ENCODE measurements at regions not wholly inside any gene's neighbourhood (a gene's known extent, or its start where the extent isn't known, plus 50 kb on each side); places are given as distances from the start of the nearest gene placed in this dataset.
A peak's percentile ranks its signal among the peaks of the same experiment; 100 is the strongest.

DNA sequence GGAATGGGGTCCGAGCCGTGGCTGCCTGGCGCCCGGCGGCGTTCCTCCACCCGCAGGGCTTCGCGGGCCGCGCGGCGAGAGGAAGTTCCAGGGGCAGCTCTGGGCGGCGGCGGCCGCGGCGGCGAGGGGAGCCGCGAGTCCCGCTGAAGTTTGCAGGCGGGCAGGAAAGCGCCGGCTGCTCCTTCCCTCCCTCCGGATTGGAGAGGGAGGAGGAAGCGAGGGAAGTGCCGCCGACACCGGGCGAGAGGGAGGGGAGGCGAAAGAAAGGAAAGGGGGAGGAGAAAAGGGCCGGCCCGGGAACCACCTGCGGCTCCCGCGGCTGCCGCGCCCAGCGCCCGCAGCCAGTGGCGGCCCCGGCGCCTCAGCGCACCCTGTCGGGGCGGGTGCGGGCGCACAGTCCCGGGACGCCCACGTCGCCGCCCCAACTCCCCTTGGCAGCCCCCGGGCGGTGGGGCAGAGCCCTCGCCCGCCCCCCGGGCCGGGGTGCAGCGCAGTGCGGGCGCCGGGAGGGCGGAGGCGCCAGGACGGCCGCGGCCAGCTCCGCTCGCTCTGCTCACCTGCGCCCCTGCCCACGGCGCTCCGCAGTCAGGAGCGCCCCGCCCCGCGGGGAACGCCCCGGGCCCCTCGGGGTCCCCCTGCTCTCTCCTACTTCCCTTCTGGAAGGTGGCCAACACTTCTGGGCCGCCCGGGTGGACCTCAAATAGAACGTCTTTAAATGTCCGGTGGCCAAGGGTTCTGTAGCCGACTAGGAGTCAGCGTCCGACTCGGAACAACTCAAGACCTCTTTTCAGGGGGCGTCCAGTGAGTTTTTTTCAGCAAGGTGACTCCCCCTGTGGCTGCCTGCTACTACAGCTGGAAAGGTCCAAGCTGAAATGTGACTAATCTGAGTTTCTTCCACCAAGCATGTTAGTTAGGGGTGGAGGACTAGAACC lies 80.3 kb upstream of the CCDC28A start:
- TF ChIP-seq, protein P1, sequence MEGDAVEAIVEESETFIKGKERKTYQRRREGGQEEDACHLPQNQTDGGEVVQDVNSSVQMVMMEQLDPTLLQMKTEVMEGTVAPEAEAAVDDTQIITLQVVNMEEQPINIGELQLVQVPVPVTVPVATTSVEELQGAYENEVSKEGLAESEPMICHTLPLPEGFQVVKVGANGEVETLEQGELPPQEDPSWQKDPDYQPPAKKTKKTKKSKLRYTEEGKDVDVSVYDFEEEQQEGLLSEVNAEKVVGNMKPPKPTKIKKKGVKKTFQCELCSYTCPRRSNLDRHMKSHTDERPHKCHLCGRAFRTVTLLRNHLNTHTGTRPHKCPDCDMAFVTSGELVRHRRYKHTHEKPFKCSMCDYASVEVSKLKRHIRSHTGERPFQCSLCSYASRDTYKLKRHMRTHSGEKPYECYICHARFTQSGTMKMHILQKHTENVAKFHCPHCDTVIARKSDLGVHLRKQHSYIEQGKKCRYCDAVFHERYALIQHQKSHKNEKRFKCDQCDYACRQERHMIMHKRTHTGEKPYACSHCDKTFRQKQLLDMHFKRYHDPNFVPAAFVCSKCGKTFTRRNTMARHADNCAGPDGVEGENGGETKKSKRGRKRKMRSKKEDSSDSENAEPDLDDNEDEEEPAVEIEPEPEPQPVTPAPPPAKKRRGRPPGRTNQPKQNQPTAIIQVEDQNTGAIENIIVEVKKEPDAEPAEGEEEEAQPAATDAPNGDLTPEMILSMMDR (IDR thresholded peaks at IDR 0.05; ENCODE audit: insufficient read depth, low read length, poor library complexity, severe bottlenecking), result no peak
- Histone ChIP-seq H3K4me3 (replicated peaks; ENCODE audit: low read depth, low read length) (peak overlapping the region; percentile 65), H3K36me3 (ENCODE audit: control insufficient read depth, insufficient read depth, low read length) (no peaks in the 10 kb centered on the region), H3K27me3 (replicated peaks; ENCODE audit: control insufficient read depth, insufficient read depth, low read length) (peaks cover 2% of the 10 kb centered on the region)
- DNase-seq (ENCODE audit: extremely low read depth, insufficient read length), result peak; percentile 56

DNA sequence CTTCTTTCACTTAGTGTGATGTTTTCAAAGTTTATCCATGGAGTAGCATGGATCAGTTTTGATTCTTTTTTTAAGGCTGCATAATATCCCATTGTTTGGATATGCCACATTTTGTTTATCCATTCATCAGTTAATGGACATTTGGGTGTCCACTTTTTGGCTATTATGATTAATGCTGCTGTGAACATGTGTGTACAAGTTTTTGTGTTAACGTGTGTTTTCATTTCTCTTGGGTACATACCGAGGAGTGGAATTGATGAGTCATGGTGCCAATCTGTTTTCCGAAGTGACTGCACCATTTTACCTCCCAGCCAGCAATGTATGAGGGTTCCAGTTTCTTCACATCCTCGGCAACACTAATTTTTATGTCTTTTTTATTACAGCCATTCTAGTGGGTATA lies 78.4 kb upstream of the CCDC28A start:
- Histone ChIP-seq H3K27me3 (replicated peaks; ENCODE audit: control insufficient read depth, insufficient read depth, low read length) (peaks cover 2% of the 10 kb centered on the region), H3K36me3 (ENCODE audit: control insufficient read depth, insufficient read depth, low read length) (no peaks in the 10 kb centered on the region), H3K4me3 (replicated peaks; ENCODE audit: low read depth, low read length) (no peak overlapping the region)
- TF ChIP-seq, protein P1 (IDR thresholded peaks at IDR 0.05; ENCODE audit: insufficient read depth, low read length, poor library complexity, severe bottlenecking), result no peak
- DNase-seq (ENCODE audit: extremely low read depth, insufficient read length), result no peak

DNA sequence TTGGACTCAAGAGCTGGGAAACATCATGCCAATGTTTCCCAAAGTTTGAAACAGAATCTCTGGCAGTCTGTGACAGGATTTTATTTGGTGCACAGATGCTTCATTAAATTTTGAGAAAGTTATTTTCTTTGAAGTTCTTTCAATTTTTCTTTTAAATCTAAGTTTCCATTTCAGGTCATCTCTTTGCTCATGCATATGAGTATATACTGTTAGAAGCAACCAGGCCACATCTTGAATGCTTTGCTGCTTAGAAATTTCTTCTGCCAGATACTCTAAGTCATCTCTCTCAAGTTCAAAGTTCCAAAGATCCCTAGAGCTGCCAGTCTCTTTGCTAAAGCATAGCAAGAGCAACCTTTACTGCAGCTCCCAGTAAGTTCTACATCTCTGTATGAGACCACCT lies 59.1 kb upstream of the CCDC28A start:
- Histone ChIP-seq H3K36me3 (ENCODE audit: control insufficient read depth, insufficient read depth, low read length) (no peaks in the 10 kb centered on the region), H3K27me3 (replicated peaks; ENCODE audit: control insufficient read depth, insufficient read depth, low read length) (no peaks in the 10 kb centered on the region), H3K4me3 (replicated peaks; ENCODE audit: low read depth, low read length) (no peak overlapping the region)
- TF ChIP-seq, protein P1 (IDR thresholded peaks at IDR 0.05; ENCODE audit: insufficient read depth, low read length, poor library complexity, severe bottlenecking), result no peak
- no peak for DNase-seq (ENCODE audit: extremely low read depth, insufficient read length)

GRCh38 chr6:138716013-138716412 lies 57.6 kb upstream of the CCDC28A start:
- no peaks in the 10 kb centered on the region for H3K36me3 ChIP-seq (ENCODE audit: control insufficient read depth, insufficient read depth, low read length)
- H3K27me3 ChIP-seq (replicated peaks; ENCODE audit: control insufficient read depth, insufficient read depth, low read length), result no peaks in the 10 kb centered on the region
- TF ChIP-seq, protein P1 (IDR thresholded peaks at IDR 0.05; ENCODE audit: insufficient read depth, low read length, poor library complexity, severe bottlenecking), result no peak
- DNase-seq (ENCODE audit: extremely low read depth, insufficient read length), result no peak
- H3K4me3 ChIP-seq (replicated peaks; ENCODE audit: low read depth, low read length), result no peak overlapping the region

- Histone ChIP-seq H3K4me3 (replicated peaks; ENCODE audit: low read depth, low read length) (no peak overlapping the region), H3K27me3 (replicated peaks; ENCODE audit: control insufficient read depth, insufficient read depth, low read length) (no peaks in the 10 kb centered on the region), H3K36me3 (ENCODE audit: control insufficient read depth, insufficient read depth, low read length) (no peaks in the 10 kb centered on the region)
- no peak for DNase-seq (ENCODE audit: extremely low read depth, insufficient read length)
- TF ChIP-seq, protein P1 (IDR thresholded peaks at IDR 0.05; ENCODE audit: insufficient read depth, low read length, poor library complexity, severe bottlenecking), result no peak
Observed at GRCh38 chr6:138716971-138717665, 56.5 kb upstream of the CCDC28A start.

Data from GM06990 (cell line).